Activated CD4-positive, alpha-beta T cell treated with anti-CD3 and anti-CD28 coated beads for 48 hours (primary cell): ENCODE measurements at regions not wholly inside any gene's neighbourhood (a gene's known extent, or its start where the extent isn't known, plus 50 kb on each side); places are given as distances from the start of the nearest gene placed in this dataset.
"Not testable (repeated sequence)": the region's sequence is repeated elsewhere in the genome, so short reads cannot be mapped to it uniquely, and the experiment has no call there.

ENCODE experiments used
- DNase-seq: peaks from one replicate; pipeline ENCODE4 v3.0.0-alpha.2; 2020

DNA sequence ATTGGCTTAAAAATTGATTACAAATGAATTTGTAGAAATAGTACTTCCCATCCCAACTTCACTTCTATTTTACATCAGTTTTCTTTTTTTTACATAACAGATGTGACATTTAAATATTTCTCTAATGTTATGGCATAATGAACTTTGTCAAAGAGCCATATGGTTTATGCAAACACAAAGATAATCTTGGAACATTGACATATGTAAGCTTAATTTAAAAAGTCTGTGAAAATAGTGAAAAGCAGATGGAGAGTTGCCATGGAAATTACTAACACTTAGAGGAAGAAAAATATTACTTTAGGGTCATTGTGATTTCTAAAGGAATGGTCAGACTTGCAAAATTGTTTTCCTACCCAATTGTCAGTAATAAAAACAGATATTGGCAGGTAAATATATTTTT is 232.4 kb downstream of the AEBP2 start:
- no peak for DNase-seq

DNA sequence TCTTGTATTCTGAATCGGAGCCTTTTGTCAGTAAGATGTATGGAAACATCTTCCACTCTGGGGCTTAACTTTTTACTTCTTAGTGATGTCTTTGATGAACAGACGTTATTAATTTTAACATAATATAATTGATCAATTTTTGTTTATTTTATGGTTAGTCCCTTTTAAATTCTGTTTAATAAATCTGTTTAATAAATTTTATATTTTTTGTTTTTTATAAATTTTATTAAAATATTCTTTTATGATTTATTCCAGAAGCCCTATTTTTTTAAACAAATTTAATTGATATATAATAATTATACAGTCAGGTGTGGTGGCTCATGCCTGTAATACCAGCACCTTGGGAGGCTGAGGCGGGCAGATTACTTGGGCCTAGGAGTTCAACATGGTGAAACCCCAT is 235.1 kb downstream of the AEBP2 start:
- no peak for DNase-seq

DNA sequence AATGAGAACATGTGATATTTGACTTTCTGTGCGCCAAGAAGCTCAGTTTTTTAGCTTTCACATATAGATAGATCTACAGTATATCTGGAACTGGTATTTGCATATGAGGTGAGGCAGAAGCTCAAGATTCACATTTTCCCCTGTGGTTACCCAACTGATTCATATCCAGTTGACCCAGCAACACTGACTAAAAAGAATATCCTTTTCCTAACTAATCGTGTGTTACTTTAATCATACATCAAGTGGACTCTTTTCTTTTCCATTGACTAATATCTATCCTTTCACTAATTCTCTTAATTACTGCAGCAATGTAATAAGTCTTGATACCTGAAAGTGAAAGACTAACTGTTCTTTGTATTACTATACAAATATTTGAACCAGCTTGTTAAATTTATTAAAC is 236.1 kb downstream of the AEBP2 start:
- no peak for DNase-seq

DNA sequence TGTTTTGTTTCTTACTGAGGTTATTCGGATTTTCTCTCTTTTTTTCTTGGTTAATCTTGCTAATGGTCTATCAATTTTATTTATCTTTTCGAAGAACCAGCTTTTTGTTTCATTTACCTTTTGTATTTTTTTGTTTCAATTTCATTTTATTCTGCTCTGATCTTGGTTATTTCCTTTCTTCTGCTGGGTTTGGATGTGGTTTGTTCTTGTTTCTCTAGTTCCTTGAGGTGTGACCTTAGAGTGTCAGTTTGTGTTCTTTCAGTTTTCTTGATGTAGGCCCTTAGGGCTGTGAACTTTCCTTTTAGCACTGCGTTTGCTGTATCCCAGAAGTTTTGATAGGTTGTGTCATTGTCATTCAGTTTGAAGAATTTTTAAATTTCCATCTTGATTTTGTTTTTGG is 239.2 kb downstream of the AEBP2 start:
- not testable (repeated sequence) for DNase-seq

DNA sequence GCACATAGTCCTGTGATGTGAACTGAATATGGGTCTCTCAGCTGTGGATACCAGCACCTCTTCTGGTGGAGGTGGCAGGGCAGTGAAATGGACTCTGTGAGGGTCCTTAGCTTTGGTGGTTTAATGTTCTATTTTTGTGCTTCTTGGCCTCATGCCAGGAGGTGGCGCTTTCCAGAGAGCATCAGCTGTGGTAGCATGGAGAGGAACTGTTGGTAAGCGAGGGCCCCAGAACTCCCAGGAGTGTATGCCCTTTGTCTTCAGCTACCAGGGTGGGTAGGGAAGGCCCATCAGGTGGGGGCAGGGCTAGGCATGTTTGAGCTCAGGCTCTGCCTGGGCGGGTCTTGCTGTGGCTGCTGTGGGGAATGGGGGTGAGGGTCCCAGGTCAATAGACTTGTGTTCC is 241.7 kb downstream of the AEBP2 start:
- DNase-seq: no peak

GRCh38 chr12:19683178-19683927 is 244.1 kb downstream of the AEBP2 start:
- no peak for DNase-seq

DNA sequence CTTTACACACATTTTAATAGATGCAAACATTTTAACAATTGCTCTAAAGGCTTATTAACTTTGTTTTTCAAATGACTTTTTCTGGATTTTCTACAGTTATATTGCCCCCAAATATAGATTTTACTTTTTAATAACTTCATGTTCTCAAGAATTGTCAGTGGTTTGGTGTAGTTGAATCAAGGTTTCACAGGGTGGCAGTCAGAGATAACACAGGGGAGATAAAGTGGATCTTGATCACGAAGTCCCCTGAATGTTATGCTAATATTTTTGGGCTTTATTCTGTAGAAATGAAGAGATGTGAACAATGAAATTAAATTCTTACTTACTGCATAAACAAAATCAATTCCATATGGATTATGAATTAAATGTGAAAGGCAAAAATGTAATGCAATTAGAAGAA is 248.1 kb downstream of the AEBP2 start:
- no peak for DNase-seq

GRCh38 chr12:19688532-19688931 is 249.2 kb downstream of the AEBP2 start:
- DNase-seq: no peak

DNA sequence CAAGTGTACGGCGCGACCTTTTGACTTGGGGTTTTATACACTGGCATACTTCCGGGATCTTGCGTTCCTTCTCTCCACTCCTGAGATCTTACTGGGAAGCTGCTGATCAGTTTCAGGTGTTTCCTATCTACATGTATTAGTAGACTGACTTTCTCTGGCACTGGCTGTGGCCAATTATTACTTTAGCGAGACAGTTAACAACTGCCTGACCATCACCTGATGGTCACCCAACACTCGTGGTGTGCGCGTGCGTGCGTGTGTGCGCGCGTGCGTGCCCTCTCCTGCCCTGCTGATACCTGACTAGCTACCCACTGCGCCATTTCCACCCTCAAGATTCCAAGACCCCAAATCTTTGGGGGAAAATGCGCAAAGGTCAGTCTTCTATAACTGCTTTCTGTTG is 249.9 kb downstream of the AEBP2 start:
- DNase-seq: no peak

DNA sequence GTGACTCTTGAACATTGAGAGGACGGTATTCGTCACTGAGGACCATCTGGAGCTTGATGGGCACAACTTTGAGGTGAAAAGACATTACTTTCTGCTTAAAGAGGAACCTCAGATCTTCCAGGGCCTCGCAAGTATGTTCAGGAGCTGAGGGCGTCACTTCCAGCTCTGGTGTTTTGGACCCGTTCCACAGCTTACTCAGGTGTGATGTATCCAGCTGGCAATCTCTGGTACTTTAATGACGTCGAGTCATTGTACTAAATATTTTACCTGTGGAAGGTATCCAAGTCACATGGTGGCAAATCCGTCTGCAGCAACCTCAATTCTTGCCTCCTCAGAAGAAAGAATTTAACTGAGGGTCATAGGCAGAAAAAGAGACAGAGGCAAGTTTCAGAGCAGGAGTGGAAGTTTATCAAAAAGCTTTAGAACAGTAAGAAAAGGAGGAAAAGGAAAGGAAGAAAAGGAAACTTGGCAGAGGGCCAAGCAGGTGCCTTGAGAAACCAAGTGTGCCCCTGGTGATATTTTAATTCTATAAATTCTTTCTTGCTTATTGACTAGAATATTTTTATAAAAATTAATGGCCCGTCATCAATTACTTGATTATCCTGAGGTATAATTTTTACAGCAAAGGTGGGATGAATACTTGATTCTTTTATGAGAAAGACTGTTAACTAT is 250.6 kb downstream of the AEBP2 start:
- DNase-seq: no peak

- no peak for DNase-seq
Measured at GRCh38 chr12:19692091-19692490, 252.8 kb downstream of the AEBP2 start.

DNA sequence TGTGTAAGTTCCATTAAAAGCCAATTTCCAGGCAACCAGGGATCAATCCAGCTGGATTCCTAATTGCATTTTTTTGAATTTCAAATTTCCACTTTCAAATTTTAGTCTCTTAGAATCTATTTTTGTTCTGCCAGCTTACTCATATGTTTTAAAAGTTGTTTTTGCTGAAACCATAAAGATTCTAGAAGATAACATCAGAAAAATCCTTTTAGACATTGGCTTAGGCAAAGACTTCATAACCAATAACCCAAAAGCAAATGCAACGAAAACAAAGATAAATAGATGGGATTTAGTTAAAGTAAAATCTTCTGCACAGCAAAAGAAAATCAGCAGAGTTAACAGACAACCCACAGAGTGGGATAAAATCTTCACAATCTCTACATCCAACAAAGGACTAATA is 253.3 kb downstream of the AEBP2 start:
- no peak for DNase-seq

DNA sequence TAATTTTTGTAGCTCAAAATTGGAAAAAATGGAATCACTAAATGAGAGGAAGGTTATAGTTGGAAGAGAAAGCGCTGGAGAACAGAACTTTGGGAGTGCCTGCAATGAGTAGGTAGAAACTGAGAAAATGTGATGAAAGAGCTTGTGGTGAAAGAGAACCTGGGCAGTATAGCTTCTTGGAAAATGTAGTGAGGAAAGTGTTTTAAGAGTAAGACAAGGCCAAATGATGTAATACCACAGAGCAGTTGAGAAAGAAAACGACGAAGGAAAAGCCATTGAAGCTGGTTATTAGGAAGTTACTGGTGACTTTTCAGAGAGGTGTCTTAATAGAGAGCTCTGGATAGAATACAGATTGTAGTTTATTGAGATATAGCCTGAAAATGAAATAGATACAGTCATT is 255.3 kb downstream of the AEBP2 start:
- no peak for DNase-seq

DNA sequence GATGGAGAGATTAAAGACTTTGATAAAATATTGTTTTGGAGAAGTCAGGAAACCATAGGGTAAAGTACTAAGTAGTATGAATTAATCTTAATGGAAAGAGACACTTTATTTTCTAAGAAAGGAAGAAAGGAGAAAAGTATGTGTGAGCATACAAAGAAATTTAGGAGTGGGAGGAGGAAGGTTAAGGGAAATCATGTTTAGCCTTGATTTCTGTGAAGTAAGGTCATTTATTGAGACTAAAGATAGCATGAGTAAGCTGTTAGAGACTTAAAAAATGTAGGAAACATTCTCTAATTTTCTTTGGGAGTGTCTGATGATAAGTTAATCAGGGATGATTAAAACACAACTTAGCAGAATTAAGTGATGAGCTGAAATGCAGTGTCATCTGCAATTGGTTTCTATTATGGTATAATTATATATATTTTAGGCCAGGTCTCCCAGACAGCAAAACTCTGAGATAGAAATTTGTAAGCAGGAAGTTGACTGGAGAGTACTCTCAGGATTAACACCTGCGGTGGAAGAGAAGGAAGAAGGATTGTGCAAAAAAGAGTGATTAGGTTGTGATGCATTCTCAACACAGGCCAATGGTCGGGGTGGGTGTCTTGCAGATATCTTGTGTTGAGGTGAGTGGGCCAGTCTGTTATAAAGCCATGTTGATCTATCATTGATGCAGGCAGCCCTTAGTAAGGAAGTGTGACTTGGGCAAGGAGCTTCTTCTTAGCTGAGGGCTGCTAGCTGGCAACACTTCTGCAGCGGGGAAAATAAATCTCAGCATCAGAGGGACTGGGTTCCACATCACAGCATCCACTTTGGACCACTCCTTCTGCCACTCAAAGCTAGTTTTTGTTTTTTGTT is 256.2 kb downstream of the AEBP2 start:
- DNase-seq: no peak

DNA sequence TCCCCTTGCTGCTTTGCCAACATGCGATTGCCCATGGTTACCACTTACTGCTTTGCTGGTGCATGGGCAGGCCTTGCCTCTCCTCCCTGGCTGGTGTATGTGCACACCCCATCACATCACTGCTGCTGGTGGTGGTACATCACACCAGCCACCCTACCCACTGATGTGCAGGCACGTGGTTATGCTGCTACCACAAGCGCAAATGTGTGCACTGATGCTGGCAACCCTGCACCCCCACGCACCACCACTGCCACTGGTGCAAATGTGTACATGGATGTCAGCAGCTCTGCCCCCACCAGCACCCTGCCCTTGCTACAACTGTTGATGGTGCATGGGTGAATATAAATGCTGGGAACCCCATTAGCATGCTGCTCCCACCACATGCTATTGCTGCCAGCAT is 261.7 kb downstream of the AEBP2 start:
- no peak for DNase-seq

- no peak for DNase-seq
Measured at GRCh38 chr12:19704966-19705365, 265.7 kb downstream of the AEBP2 start.

DNA sequence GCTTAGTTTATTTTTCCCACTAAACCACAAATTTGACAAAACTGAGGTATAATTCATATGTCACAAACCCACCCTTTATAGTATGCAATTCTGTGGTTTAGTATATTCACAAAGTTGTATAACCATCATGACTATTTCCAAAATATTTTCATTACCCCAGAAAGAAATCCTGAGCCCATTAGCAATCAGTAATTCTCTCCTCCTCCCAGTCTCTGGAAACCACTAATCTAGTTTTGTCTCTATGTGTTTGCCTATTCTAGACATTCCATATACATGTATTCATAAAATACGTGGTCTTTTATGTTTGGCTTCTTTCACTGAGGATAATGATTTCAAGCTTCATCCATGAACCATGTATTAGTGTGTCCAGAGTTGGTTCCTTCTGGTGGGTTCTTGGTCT is 267.6 kb downstream of the AEBP2 start:
- DNase-seq: no peak

DNA sequence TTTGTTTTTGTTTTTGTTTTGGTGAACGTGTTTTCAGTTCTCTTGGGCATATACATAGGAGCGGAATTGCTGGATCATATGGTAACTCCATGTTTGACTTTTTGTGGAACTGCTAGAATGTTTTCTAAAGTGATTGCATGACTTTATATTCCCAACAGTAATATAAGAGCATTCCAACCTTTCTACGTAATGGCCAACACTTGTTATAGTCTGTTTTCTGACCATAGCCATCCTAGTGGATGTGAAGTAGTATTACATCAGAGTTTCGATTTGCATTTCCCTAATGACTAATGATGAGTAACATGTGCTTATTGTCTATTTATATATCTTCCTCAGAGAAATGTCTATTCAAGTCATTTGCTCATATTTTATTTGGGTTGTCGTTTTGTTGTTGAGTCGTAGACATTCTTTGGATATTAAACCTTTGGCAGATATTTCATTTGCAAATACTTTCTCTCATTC is 268.7 kb downstream of the AEBP2 start:
- DNase-seq: no peak

- no peak for DNase-seq
Measured at GRCh38 chr12:19709889-19710288, 270.6 kb downstream of the AEBP2 start.

DNA sequence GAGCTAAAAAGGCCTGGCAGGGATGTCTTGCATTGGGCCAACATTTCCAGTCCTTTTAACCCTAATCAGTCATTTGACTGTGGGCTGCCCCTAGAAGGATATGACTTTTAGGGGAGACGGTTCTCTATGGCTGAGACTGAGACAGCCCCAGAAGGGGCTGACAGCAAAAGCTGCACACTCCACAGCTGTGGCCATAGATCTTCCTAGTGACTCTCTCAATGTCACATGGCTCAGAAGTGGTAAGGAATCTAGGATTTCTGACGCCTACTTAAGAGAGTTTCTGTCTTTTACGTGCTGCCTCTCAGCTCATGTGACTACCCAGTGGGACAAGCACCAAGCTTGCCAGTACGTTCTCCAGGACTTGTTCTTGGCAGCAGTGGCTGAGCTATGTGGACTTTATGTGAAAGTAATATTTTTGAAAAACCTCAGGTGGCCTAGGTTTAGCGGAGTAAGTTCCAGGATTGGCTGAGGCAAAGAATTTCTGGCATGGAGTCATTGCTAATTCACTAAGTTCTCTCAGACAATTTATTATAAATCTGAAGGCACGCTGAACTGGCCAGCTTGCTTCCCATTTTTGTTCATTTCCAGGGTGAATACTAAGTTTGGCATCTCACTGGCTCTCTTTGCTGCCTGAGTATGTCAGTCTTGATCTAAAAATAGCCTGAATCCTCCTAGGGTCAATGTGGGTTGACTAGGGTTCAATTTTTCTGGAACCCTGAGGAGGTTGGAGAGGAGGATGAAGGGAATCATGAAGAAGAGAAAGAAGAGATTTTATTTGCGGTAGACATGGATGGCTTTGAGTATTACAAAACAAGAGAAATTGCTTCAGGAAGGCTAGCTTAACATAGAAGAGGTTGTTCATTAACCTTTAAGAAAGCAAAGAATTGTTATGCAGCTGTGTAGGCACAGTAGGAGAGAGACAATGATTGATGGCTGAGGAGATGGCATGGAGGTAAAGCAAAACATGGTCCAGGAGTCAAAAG is 271.8 kb downstream of the AEBP2 start:
- no peak for DNase-seq

DNA sequence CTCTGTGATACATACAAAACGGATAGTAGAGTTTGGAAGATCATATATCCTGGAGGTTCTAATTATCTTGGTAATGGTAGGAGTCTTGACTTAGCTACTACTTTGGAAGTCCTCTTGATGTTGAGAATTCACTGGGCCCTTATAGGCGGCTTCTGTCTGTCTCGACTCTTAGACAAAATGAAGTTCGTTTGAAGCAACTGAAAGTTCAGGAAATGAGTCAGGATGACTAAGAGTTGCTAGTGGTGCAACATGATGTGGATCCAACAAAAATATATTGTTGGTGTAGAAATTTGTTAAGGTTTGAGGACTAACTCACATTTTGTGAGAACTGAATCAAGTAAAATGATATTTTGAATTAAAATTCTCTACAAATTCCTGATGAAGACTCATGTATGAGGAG is 272.7 kb downstream of the AEBP2 start:
- no peak for DNase-seq

- DNase-seq: no peak
Measured at GRCh38 chr12:19718401-19718800, 279.1 kb downstream of the AEBP2 start.

GRCh38 chr12:19719672-19720071 is 280.4 kb downstream of the AEBP2 start:
- DNase-seq: no peak
